Testis (tissue), 2 donors: ENCODE measurements at regions not wholly inside any gene's neighbourhood (a gene's known extent, or its start where the extent isn't known, plus 50 kb on each side); places are given as distances from the start of the nearest gene placed in this dataset.

Experiments used
- CTCF ChIP-seq, 3 experiments: fragments of 450-650 bp in 2 of 3; fragments of 200-600 bp in 1 of 3; sonication (generic) in 1 of 3; IDR thresholded peaks; one replicate each; pipeline ENCODE4 v1.5.1; 2016 to 2019; ENCODE audit warnings: antibody characterized with exemption in 3 of 3, mild to moderate bottlenecking in 2 of 3, moderate library complexity in 1 of 3
- POLR2A ChIP-seq: fragments of 450-650 bp; IDR thresholded peaks from one replicate; pipeline ENCODE4 v1.6.1; 2017; ENCODE audit warnings: antibody characterized with exemption, mild to moderate bottlenecking, moderate library complexity

DNA sequence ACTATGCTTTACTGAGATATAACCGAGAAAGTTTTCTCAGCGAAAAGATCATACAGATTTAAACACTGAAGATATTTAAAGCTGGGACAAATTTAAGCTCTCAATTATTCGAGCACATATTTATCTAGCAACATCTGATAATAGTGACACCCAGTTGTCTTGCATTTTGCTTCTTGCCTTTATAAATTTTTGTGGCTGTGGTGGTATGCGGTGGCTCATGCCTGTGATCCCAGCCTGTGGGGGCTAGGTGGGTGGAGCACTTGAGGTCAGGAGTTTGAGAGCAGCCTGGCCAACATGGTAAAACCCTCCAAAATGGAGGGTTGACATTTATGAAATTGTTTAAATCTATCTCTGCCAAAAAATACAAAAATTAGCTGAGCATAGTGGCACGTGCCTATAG, 312.2 kb downstream of the SPATA17 start:
- TF ChIP-seq CTCF (IDR thresholded peaks at IDR 0.05) (no peak), POLR2A (no peak)
